HG03565 (cell line): ENCODE measurements at regions not wholly inside any gene's neighbourhood (a gene's known extent, or its start where the extent isn't known, plus 50 kb on each side); places are given as distances from the start of the nearest gene placed in this dataset.
"Not testable (repeated sequence)": the region's sequence is repeated elsewhere in the genome, so short reads cannot be mapped to it uniquely, and the experiment has no call there.

Experiments used
- ATAC-seq: cut with Tn5 transposase; IDR thresholded peaks from one replicate; pipeline ENCODE4 v1.9.1; 2021; ENCODE audit warnings: mild to moderate bottlenecking, moderate library complexity; ENCODE audit not compliant: unreplicated experiment

GRCh38 chr4:54403700-54404453, 174.8 kb downstream of the PDGFRA start:
- ATAC-seq, result no peak

DNA sequence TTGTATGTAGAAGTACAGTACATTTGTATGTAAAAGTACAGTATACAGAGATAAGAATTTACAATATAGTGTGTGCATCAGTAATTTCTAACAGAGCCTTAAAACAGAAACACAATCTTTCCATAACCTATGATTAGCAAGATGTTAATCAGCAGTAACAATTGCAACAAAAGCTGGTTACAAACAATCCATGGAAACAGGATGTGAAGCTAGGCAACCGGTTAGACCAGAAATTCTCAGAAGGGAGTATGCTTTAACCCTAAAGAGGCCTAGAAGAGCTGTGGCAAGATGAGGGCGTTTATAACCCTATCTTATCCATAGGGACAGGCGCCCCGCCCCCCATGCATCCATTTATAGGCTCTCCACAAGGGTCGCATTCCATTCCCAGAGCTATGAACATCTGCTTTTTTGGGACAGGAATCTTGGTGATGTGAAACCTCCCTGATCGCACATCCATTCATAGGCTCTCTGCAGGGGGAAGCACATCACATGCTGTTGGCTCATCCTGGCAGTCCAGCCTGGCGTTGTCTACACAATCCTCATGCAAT, 180.3 kb downstream of the PDGFRA start:
- ATAC-seq, result not testable (repeated sequence)

- no peak for ATAC-seq
Measured at GRCh38 chr4:54414545-54414944, 185.5 kb downstream of the PDGFRA start.

- no peak for ATAC-seq
Measured at GRCh38 chr4:54417476-54417875, 188.4 kb downstream of the PDGFRA start.

- no peak for ATAC-seq
Measured at GRCh38 chr4:54418468-54418867, 189.4 kb downstream of the PDGFRA start.

- ATAC-seq, result no peak
Measured at GRCh38 chr4:54423066-54423465, 194.0 kb downstream of the PDGFRA start.

DNA sequence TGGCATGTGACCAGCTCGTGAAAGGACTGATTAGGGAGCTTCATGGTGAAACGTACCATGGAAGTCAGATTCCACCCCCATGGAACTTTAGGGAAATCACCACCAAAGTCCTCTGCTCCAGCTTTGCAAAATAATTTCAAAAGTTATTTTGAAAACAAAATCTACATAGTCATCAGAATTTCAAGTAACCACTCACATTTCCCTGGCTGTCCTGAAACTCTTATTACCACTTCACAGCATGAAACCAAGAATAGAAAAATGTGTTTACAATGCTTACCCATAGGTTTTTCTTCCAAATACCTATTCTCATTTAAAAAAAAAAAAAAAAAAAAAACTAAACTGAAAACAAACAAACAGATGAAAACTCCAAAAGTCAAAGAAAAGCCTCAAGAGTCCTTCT, 198.7 kb downstream of the PDGFRA start:
- ATAC-seq, result no peak

- ATAC-seq, result no peak
Measured at GRCh38 chr4:54428940-54429339, 199.8 kb downstream of the PDGFRA start.

GRCh38 chr4:54433686-54434085, 204.6 kb downstream of the PDGFRA start:
- ATAC-seq, result no peak

DNA sequence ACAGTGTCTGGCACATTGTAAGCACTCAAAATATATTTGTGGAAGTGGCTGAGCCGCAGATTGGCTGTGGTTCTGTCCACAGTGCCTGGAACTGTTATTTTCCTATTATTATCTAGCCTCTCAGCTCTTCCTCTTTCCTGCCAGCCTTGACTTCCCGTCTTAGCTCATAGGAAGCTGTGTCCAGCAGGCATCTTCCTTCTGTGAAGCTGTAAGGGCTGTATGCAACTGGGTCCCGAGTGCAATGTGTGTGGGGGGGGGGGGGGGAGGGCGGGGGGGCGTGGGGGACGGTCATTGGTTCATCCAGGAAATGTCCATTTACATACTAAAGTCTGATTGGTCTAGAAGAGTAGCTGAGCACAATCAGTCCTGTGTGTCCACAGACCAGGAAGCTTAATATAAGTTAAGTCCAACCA, 210.7 kb downstream of the PDGFRA start:
- ATAC-seq, result no peak

GRCh38 chr4:54440394-54441136, 211.5 kb downstream of the PDGFRA start:
- no peak for ATAC-seq

GRCh38 chr4:54445866-54446265, 211.9 kb upstream of the KIT start:
- no peak for ATAC-seq

DNA sequence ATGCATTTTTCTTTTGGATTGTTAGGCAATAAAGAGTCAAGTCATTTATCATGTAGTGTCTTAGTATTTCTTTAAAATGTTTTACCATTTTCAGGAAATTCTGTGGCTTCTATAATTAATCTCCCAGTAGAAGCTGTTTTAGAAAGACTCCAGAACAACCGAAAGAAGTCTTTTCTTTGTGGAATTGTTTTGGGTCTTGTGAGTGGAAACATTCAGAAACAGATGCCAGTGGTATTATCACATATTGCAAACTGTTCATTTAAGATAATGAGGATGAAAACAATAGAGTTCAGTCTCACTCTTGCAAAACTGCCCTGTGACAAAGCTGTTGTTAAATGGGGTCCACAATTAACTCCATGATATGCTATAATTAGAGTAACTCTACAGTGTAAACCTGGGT, 211.2 kb upstream of the KIT start:
- ATAC-seq, result no peak

GRCh38 chr4:54447304-54447703, 210.5 kb upstream of the KIT start:
- ATAC-seq, result no peak

GRCh38 chr4:54449999-54450398, 207.8 kb upstream of the KIT start:
- ATAC-seq, result no peak

DNA sequence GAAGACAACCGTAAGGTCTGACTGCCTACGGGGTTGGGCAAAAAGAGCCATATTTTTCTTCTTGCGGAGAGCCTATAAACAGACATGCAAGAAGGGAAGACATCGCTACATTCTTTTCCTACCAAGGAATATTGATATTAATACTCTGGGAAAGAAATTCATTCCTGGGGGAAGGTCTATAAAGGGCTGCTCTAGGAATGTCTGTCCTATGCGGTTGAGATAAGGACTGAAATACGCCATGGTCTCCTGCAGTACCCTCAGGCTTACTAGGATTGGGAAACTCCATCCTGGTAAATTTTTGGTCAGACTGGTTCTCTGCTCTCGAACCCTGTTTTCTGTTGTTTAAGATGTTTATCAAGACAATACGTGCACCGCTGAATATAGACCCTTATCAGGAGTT, 190.8 kb upstream of the KIT start:
- ATAC-seq, result not testable (repeated sequence)

DNA sequence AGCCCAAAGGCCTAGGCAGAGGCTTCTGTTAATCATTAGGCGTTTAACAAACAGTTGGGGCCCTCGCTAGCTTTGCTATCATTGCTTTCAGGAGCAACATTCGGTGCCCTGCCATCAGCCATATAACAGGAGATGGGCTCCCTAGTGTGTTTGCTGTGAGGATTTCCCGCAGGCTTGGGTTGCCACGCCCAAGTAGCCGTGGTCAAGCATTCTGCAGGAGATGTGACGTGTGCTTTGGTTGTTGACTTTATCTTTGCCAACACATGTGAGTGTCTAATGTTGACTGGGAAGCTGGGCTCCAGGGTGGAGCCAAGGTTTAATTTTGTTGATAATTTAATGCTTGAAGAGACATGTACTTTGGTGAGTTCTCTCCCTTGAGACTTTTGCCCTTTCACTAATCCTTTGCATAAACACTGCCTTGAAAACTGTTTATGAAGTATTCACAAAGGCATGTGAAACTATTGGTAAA, 184.6 kb upstream of the KIT start:
- ATAC-seq, result no peak

DNA sequence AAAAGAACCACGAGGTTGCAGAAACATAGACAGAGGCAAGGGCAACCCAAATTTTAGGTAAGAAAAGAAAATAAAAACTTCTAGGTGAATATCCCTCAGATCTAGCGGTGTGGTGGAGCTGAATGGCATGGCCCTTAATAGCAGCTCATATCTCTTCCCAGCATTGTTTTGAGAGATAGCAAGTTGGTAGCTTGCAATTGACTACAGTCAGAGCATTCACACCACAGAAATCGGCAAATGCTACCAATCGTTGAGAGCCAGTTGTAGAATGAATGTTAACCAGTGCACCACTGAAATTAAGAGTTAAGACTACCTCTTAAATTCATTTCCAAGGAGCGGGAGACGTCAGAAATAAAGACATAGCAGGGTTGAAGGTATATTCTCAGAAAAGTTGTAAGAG, 184.0 kb upstream of the KIT start:
- ATAC-seq, result no peak

- ATAC-seq, result no peak
Measured at GRCh38 chr4:54475546-54475945, 182.2 kb upstream of the KIT start.

GRCh38 chr4:54482529-54483200, 175.1 kb upstream of the KIT start:
- ATAC-seq, result no peak

DNA sequence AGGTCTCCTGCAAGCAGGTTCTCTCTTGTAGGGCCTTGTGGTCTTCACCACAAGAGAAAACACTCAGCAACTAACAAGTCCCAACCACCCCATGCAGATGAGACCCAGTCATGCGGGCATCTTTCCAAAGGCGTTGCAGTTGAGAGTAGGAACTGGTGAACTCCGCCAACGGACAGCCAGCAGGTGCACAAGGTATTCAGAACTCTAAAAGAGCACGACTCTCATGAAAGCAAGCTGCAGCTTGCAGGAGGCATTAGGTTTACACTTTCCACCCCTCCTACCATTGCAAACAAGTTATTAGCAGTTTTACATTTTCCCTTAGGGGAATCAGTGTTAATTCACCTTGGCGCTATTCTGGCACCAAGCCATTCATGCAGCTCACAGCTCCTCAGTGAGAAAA, 173.4 kb upstream of the KIT start:
- no peak for ATAC-seq
